Esophagus mucosa (tissue), 1 donor: ENCODE measurements at regions not wholly inside any gene's neighbourhood (a gene's known extent, or its start where the extent isn't known, plus 50 kb on each side); places are given as distances from the start of the nearest gene placed in this dataset.

ENCODE experiments used
- ATAC-seq: fragments of 200-7000 bp; cut with Tn5 transposase; one replicate; pipeline ENCODE4 v1.9.1; 2020
- donor health status: DM: yes; HTN: yes; CAD: no.

DNA sequence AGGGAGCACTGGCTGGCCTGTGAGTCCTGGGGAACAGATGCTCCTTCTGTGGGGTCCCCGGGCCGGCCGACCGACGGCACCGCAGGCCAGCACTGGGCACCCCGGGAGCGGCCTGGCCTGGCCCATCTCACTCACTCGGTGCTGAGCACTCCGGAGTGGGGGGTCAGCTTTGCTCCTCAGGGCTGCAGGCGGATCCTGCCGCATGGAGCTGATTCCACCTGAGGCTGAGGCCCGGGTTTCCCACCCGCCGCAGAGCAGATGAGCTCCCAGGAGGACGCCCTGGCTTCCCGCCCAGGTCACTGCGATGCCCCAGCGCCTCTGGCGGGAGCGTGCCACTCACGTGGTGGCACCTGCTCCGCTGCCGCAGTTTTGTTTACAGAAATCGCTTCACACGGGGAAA lies 418.6 kb downstream of the GALR1 start:
- ATAC-seq: no peak

- no peak for ATAC-seq
These were observed 419.7 kb downstream of the GALR1 start for GRCh38 chr18:77669331-77669730.

DNA sequence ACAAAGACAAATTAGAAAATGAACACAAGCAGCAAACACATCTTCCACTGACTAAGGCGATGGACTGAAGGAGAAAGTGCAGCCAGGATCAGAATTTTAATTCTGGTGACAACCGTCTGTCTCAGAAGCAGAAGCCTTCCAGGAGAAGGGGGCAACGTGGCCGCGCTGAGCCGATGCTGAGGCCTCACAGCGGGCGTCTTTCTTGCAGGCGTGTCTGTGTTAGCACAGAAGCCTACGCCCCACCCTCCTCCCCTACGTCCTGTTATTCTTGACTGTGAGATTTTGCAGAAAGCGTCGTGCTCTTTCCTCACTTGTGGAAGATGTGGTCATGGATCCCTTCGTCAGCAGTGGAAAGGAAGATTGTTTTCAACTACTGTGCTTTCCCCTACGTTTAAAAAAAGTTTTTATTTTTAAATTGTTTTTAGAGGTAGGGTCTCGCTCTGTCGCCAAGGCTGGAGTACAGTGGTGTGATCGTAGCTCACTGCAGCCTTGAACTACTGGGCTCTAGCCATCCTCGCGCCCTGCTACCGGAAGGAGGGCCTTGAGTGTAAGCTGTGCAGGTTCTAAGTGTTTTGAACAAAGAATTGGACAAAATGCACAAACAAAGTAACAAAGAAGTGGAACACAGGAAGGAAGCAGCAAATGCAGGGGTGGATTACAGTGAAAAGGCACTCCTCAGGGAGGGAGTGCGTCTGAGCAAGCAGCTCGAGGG lies 422.0 kb downstream of the GALR1 start:
- no peak for ATAC-seq

DNA sequence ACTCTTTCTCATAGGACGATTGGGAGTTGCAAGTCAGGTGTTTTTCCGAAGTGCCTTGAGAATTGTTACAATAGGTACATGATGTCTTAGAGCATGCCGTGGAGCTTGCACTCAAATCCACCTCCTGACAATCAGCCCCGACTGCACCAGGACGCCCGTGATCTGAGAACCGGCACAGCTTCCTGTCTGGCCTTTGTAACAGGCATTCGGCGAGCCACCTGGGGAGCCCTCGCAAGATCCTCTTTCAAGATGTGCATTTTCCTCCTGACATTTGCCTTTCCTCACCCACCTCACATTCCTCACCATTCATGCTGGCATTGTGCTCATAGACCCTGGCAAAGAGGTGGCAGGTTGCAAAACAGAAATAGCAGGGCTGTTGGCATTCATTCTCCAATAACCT lies 427.3 kb downstream of the GALR1 start:
- ATAC-seq: no peak

DNA sequence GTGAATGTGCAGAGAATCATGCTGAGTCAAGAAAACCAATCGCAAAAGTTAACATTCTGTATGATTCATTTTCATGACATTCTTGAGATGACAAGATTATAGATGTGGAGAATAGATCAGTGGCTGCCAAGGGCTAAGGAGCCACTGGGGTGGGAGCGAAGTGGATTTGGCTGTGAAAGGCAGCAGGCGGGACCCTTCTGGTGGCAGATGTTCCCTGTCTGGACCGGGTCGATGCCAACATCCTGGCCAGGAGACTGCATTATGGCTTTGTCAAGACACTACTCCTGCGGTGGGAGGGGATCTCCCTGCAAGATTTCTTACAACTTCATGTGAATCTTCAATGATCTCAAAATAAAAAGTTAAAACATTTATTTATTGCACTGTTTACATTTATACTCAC lies 427.9 kb downstream of the GALR1 start:
- ATAC-seq: no peak

DNA sequence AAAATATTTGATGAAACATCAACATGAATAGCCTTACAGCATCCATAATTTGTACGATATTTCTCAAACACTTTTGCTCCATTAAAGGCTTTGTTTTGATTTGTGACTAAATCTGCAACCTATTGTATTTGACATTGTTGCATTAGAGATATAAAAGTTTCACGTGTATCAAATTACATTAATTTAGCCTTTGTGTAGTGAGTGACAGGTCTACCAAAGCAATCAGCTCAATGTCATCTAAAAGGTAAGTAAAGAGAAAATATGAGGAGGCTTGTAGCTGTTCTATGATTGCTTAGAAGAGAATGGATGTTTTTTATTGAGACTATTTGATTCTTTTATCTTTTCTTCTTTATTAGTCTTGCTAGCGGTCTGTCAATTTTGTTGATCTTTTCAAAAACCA lies 430.2 kb downstream of the GALR1 start:
- no peak for ATAC-seq

GRCh38 chr18:77700051-77700450 lies 450.4 kb downstream of the GALR1 start:
- ATAC-seq: no peak

DNA sequence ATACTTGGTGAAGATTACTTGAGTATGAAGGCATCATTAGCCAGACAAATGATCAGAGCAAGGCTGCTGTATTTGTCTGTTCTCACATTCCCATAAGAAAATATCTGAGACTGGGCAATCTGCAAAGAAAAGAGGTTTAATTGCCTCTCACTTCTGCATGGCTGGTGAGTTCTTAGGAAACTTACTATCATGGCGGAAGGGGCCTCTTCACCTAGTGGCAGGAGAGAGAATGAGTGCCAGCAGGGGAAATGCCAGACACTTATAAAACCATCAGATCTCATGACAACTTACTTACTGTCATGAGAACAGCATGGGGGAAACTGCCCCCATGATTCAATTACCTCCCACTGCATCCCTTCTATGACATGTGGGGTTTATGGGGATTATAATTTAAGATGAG lies 452.3 kb downstream of the GALR1 start:
- no peak for ATAC-seq

GRCh38 chr18:77702686-77703085 lies 453.0 kb downstream of the GALR1 start:
- ATAC-seq: no peak

DNA sequence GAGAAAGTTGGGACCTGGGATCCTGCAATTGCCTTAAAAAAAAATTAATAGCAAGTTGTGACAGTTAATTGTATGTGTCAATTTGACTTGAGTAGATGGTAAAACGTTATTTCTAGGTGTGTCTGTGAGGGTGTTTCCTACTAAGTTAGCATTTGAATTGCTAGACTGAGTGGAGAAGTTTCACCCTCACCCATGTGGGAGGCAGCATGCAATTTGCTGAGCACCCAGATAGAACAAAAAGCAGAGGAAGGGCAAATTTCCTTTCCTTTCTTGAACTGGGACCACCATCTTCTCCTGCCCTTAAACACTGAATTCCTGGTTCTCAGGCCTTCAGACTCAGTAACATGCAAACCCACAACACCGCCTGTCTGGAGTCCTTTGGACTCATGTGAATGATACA lies 455.7 kb downstream of the GALR1 start:
- ATAC-seq: no peak

DNA sequence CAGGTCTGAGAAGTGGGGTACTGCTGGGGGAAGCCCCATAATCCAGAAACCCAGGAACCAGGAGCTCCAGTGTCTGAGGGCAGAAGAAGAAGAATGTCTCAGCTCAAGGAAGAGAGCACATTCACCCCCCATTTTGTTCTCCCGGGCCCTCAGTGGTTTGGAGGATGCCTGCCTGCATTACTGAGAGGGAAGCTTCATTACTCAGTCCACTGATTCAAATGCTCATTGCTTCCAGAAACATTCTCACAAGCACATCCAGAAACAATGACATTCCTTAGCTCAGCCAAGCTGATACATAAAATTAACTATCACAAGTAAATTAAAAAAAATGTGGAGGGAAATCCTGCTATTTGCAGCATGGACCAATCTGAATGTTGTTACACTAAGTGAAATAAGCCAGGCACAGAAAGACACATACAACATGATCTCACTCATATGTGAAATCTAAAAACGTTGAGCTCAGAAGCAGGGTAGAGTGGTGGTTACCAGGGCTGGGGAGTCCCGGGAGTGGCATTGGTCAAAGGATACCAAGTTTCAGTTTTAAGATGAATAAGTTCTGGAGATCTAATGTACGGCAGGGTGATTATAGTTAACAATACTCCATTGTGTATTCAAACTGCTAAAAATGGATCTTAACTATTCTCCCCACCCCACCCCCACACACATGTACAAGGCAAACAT lies 459.3 kb downstream of the GALR1 start:
- ATAC-seq: no peak

GRCh38 chr18:77711096-77711495 lies 461.4 kb downstream of the GALR1 start:
- no peak for ATAC-seq

DNA sequence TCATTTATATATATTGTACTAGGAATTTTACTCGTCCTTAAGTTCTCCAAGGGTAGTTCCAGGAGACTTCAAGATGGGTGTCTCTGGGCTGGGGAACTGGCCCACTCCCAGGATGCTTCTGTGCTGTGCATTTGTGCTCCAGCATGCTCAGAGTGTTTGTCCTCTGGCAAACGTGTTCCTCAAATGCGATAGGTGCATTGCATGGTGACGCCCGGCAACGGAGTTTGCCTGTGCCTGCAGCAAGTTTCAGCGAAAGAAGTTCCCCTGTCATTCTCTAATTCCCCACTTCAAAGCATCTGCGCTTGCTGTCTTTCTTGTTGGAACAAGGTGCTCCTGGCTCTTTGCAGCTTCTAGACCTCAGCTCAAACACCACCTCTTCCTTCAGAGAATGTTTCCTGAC lies 465.1 kb downstream of the GALR1 start:
- ATAC-seq: no peak

DNA sequence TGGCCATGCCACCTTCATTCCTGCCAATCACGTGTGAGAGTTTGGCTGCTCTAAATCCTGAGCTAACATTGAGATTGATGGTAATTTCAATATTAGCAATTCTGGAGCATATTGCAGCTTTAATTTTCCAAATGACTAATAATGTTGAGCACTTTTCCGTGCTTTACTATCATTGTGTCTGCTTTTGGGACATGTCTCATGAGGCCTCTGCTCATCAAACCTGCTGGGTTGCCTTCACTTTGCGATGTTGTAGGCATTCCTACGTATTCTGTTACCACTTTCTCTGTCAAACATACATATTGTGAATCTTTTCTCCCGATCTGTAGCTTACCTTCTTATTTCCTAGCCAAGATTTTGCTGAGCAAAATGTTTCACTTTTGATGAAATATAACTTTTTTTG lies 466.6 kb downstream of the GALR1 start:
- ATAC-seq: no peak

GRCh38 chr18:77733292-77733903 lies 483.8 kb downstream of the GALR1 start:
- no peak for ATAC-seq

DNA sequence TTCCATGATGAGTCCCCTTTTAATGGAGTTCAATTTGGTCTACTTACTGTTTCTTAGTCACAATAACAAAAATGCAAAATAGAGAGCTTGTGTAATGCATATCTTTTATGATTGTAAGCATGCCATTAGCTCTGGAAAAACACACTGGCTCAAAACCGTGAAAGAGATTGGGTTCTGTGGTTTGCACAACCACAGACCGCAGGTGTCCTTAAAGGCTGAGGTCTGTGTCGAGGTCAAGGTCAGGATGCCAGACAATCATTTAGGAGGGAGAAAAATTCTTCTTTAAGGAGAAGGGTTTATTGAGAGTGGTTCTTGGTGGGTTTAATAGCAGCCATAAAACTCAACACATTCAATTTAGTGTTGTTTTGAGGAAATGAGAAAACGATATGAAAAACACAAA lies 487.2 kb downstream of the GALR1 start:
- no peak for ATAC-seq

DNA sequence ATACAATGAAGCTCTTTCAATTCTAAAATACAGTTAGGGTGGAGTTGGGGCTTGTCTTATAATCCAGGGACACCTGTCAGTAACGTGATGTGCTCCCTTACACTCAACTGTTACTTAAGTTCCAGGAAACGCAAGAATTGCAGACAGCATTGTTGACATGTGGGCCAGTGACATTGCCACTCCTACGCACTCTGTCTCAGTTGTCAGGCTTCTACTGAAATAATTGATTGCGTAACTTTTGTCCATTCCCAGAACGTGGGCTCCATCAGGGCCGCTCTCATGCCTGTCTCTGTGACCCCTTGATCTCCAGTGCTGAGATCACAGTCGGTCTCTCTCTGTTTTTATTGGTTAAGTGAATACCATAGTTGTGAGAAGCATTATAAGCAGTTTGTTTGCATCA lies 487.8 kb downstream of the GALR1 start:
- ATAC-seq: no peak

- no peak for ATAC-seq
These were observed 499.4 kb downstream of the GALR1 start for GRCh38 chr18:77749089-77749488.

GRCh38 chr18:77750006-77750405 lies 500.4 kb downstream of the GALR1 start:
- no peak for ATAC-seq

DNA sequence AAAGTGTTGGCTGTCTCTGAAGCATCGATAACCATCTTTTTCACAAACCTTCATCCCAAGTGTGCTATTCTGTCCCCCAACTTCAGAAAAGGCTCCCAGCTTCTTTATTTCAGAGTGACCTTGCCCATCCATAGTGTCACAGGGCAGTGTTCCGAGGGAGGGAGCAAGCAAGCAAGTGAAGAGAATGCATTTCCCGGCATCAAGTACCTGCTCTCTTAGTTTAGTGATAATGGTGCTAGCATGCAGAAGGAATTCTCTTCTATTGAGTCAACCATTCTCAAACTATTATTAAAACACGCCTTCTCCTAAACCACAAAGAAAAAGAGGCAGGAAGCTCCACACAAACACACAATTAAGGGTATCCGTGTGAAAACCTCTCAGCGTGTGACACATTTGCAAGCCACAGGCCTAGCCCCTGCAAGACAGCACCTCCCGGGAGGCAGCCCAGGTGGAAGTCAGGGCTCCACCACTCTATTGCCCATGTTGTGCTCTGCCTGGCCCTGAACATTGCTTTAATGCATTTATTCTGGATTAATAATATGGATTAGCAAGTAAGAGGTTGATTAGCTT lies 504.9 kb downstream of the GALR1 start:
- ATAC-seq: no peak

- ATAC-seq: no peak
These were observed 505.5 kb downstream of the GALR1 start for GRCh38 chr18:77755187-77755586.

GRCh38 chr18:77761332-77761731 lies 511.7 kb downstream of the GALR1 start:
- ATAC-seq: no peak

DNA sequence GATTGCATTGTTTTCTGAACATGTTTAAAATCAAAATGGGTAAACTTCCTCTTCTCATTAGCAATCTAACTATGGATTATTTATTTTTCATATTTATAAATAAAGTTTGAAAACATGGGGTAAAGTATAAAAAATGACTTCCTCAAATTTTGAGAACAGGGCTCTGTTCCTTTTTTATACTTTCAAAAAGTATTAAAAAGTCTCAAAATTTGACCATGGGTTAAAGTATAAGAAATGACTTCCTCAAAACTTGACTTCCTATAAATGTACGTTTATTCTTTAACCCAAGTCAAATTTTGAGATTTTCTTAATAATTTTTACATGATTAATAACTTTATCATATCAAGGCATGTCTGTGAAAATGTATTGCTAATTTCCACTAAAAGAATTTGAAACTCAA lies 512.4 kb downstream of the GALR1 start:
- no peak for ATAC-seq

DNA sequence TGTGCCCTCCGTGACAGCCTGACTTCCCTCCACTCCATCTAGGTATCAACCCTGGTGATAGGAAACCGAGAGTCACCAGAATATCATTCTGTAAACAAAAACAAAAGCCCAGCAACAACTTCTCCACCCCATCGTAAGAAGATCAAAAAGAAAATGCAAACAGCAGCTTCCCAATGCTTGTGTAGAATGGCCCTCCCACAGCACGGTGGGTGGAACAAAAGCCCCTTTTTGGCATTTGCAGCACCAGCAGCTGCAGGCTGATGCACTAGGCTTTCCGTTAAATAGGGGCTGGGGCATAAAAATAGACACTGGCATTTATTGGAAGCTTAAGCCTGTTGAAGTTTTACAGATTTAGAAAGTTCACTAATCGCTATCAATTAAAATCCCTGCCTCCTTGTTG lies 513.0 kb downstream of the GALR1 start:
- ATAC-seq: no peak
